ENCODE measurements at regions not wholly inside any gene's neighbourhood (a gene's known extent, or its start where the extent isn't known, plus 50 kb on each side); places are given as distances from the start of the nearest gene placed in this dataset.

- Histone ChIP-seq H3K4me3 (no peak overlapping the region), H3K4me1 (no peaks in the 10 kb centered on the region), H3K36me3 (no peaks in the 10 kb centered on the region), H3K27me3 (no peaks in the 10 kb centered on the region), H3K27ac (no peak overlapping the region), H3K9me3 (no peaks in the 10 kb centered on the region)
- no peak for TF ChIP-seq CTCF (IDR thresholded peaks at IDR 0.05)
- TF ChIP-seq POLR2A (IDR thresholded peaks at IDR 0.05) = no peak
- no peak for DNase-seq
Measured at GRCh38 chr11:96925862-96926261, 536.0 kb downstream of the JRKL start.

DNA sequence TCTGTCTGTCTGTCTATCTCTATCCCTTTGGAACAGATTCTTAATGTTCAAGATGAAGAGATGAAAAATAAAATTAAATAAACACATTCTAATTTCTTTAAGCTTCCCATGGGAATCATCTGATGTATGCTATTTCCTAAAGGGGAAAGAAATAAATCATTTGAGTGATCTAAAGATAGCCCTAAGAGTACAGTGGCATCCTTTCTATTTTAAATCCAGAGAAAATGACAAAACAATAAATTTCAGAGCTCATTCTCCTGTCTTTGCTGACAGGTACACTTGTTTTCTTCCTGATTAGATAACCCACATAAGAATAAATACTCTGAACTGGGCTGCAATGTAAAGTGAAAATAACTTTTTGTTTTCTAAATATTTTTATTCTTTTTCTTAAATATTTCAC is 550.4 kb downstream of the JRKL start:
- no peak for DNase-seq
- Histone ChIP-seq H3K9me3 (no peaks in the 10 kb centered on the region), H3K4me1 (no peaks in the 10 kb centered on the region), H3K36me3 (no peaks in the 10 kb centered on the region), H3K27me3 (no peaks in the 10 kb centered on the region), H3K4me3 (no peak overlapping the region), H3K27ac (no peak overlapping the region)
- TF ChIP-seq POLR2A (IDR thresholded peaks at IDR 0.05) (no peak), CTCF (IDR thresholded peaks at IDR 0.05) (no peak)

DNA sequence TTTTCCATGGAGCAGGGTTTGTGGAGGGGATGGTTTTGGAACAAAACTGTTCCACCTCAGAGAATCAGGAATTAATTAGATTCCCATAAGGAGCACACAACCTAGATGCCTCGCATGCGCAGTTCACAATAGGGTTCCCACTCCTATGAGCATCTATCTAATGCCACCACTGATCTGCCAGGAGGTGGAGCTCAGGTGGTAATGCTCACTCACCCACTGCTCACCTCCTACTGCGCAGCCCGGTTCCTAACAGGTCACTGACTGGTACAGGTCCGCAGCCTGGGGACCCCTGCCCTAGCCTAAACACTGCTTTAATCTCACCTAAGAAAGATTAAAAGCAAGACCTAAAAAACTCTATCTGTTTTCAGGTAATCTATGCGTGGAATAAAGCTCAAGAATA is 553.0 kb downstream of the JRKL start:
- no peak overlapping the region for H3K4me3 ChIP-seq
- no peak for DNase-seq
- TF ChIP-seq CTCF (IDR thresholded peaks at IDR 0.05) (no peak), POLR2A (IDR thresholded peaks at IDR 0.05) (no peak)

GRCh38 chr11:96943970-96944369 is 554.2 kb downstream of the JRKL start:
- TF ChIP-seq CTCF (IDR thresholded peaks at IDR 0.05) (no peak), POLR2A (IDR thresholded peaks at IDR 0.05) (no peak)
- H3K36me3 ChIP-seq = no peaks in the 10 kb centered on the region
- DNase-seq = no peak

More for the DNA sequence above, 553.0 kb downstream of the JRKL start:
- Histone ChIP-seq H3K27ac (no peak overlapping the region), H3K9me3 (no peaks in the 10 kb centered on the region), H3K27me3 (no peaks in the 10 kb centered on the region), H3K4me1 (no peaks in the 10 kb centered on the region), H3K36me3 (no peaks in the 10 kb centered on the region)

DNA sequence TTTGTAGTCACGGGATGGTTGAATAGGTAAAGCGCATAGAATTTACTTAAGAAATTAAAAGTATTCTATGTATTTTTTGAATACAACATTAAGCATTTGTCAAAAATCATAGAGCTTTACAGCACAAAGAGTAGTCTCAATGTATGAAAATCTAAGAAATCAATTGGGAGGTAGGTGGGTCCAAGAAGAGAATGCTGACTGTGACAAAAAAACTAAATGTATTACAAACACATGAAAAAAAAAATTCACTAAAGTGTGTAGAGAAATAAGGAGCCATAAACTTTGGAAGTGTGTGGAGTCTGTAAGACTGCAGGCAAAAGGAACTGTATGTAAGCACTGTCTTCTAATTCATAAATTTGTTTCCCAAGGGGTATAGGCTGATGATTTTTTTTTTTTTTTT is 558.3 kb downstream of the JRKL start:
- no peaks in the 10 kb centered on the region for H3K36me3 ChIP-seq
- no peak overlapping the region for H3K27ac ChIP-seq
- H3K27me3 ChIP-seq = no peaks in the 10 kb centered on the region
- no peak overlapping the region for H3K4me3 ChIP-seq
- DNase-seq = no peak
- TF ChIP-seq CTCF (IDR thresholded peaks at IDR 0.05) (no peak), POLR2A (IDR thresholded peaks at IDR 0.05) (no peak)
- no peaks in the 10 kb centered on the region for H3K4me1 ChIP-seq
- no peaks in the 10 kb centered on the region for H3K9me3 ChIP-seq

More at GRCh38 chr11:96943970-96944369, 554.2 kb downstream of the JRKL start:
- no peak overlapping the region for H3K27ac ChIP-seq
- no peak overlapping the region for H3K4me3 ChIP-seq
- no peaks in the 10 kb centered on the region for H3K9me3 ChIP-seq
- H3K27me3 ChIP-seq = no peaks in the 10 kb centered on the region
- no peaks in the 10 kb centered on the region for H3K4me1 ChIP-seq

DNA sequence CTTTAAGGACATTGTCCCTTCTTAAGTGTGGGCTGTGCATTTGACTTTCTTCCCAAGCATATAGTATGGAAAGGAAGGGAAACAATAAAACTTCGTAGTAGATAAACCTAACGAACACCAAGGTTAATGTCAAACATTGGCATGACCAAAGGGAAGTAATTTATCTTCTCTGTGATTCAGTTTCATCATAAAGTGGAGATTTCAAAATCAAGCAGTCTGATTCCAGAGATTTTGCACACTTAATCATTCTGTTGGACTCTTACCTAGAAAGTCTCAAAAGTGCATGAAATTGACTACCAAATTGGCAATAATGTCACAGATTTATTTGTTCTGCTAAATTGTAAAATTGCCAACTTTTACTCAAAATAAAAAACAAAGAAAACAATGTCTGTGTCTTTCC is 559.7 kb downstream of the JRKL start:
- H3K4me3 ChIP-seq = no peak overlapping the region
- no peaks in the 10 kb centered on the region for H3K9me3 ChIP-seq
- H3K4me1 ChIP-seq = no peaks in the 10 kb centered on the region
- H3K36me3 ChIP-seq = no peaks in the 10 kb centered on the region
- H3K27ac ChIP-seq = no peak overlapping the region
- DNase-seq = no peak
- H3K27me3 ChIP-seq = no peaks in the 10 kb centered on the region
- TF ChIP-seq POLR2A (IDR thresholded peaks at IDR 0.05) = no peak
- no peak for TF ChIP-seq CTCF (IDR thresholded peaks at IDR 0.05)

Data from Peyer's patch (tissue), 4 donors.